GM21526 (cell line): ENCODE measurements at regions not wholly inside any gene's neighbourhood (a gene's known extent, or its start where the extent isn't known, plus 50 kb on each side); places are given as distances from the start of the nearest gene placed in this dataset.
"Not testable (repeated sequence)": the region's sequence is repeated elsewhere in the genome, so short reads cannot be mapped to it uniquely, and the experiment has no call there.

Experiments used
- ATAC-seq: cut with Tn5 transposase; IDR thresholded peaks from one replicate; pipeline ENCODE4 v1.9.1; 2021; ENCODE audit warnings: moderate library complexity; ENCODE audit not compliant: unreplicated experiment, low FRiP score

DNA sequence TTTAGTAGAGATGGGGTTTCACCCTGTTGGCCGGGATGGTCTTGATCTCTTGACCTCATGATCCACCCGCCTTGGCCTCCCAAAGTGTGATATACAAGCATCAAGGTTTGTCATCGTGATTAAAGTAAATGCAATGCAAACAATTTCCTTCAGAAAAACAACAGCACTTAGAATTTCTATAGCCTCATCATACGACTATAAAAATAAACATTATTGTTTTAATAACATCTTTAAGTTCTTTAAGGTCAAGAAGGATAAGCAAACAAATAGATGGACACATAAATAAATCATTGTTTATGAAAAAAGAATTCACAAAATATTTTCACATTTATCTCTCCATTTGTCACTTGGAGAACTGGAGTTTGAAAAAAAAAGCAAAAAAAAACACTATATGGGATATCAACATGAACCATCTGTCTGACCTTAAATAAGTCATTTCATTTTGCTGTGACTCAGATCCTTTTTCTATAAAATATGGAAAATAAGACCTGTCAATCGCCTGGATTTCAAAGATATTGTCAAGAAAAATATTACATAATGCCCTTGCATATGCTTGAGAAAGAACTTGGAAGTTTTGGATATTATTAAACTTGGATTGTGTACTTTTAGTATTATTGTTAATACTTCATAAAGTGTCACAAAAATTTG lies 642.0 kb upstream of the KCNMB2 start:
- ATAC-seq = no peak

DNA sequence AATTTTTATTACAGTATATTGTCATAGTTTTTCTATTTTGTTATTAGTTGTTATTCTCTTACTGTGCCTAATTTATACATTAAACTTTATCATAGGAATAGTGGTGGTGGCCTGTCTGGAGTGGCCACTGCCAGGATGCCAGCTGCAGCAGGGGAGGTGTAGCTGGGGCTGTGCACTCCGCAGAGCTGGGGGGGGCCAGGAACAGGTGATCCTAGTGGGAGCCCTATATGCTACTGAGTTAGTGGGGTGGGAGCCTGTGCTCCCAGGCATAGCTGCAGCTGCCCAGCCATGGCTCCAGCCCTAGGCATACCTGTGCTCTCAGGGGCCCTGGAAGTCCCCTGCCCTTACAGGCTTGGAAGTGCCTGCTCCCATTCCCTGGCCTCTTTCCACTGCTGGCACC lies 638.1 kb upstream of the KCNMB2 start:
- ATAC-seq = no peak

DNA sequence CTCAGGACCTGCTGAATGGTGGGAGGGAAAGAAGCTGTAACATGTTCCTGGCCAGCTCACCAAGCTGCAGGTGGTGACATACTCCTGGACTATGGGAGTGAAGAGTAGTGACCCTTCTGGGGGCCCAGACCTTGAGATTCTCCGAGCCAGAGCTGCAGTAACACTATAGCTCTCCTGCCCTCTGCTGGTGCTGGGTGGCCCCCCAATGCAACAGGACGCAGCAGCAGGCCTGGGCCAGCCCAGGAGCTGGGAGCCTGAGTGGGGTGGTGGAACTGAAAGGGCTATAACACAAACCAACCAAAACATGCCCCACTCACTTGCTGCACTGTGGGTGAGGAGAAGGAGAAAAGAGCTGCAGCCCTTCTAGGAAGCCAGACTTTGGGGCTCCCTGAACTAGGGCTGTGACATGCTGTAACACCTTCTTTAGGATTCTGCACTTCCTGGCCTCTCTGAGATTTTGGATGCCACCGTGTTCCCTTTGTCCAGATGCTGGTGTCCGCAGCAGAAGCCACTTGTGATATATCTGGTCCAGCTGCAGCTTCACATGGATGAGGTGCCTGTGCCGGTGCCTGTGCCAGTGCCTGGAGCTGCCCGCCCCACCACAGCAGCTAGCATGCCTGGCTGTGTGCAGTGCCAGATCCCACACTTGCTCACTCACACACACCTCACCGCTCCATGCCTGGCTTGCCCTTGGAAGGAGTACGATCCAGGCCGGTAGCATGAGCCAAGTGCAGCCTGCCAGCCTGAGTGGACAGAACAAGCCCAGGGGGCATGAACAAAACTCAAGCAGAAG lies 636.8 kb upstream of the KCNMB2 start:
- ATAC-seq = no peak

DNA sequence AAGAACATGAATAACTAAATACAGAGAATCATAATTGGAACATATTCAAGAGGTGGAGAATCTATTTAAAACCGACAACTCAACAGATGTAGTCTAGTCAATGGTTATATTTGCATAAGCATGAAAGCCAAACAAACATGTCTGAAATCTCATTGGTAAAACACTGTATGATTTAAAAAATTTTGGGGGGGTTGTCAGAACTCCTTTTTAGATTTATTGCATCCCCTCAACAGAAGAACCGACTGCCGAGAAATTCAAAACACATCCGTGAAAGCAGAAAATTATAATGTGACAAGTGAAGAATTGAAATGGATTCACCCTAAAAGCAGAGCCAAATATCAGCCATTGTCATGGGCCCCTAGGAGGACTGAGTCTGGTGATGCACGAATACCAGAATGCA lies 633.4 kb upstream of the KCNMB2 start:
- no peak for ATAC-seq

DNA sequence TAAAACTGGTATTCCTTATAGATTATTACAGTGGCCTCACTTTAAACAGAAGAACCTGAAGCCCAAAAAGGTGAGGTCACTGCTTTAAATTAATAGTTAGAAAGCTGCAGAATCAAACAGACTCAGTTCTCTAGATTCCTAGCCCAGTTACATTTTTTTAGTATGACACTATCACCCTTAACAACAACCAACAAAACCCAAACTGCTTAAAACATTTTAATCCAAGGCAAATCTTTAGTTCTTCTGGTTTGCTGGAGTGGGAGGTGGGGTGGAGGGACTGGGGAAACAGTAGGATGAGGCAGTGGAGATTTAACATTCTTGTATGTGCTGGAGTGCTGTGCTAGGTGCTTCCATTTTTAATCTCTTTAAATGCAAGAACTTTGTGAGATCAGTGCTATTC lies 631.6 kb upstream of the KCNMB2 start:
- ATAC-seq = no peak

DNA sequence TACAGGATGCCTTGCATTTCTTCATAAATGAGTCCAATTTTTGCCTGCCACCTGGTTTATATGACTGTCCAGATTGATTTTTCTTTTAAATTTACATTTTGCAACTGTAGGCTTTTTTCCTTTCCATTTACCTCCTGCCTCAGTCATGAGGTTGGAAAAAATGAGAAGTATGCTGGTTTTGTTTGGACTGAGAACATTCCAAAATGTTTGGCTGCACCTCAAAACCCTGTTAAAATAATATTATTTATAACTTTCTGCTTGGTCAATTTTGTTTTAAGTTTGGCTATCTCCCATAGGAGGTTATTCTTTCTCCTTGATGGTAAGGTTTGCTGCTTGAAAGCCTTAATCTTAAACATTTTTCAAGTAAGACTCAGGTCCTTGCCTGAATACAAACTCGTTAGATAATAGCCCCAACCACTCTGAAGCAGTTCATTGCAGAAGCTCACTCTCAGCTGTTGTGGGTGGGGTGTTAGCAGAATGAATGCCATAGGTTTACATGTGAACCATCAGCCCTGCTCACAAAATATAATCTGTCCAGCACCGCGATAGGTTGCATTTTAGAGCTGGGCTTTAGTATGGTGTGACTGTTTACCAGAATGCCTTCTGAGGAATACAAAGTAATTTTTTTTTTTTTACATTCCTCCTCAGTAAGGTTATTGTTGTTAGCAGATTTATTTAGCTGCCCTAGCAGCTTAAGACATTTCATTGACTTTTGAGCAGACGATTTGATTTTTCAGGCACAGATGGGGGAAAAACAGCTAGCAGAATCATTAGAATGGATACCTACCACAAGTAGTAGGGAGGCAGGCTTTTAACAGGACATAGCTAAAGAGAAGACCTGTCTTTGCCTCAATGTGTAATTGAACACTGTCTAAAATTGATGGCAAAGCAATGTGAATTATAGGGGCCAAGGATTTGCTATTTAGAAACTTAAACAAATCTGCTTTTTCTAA lies 630.8 kb upstream of the KCNMB2 start:
- ATAC-seq = no peak

DNA sequence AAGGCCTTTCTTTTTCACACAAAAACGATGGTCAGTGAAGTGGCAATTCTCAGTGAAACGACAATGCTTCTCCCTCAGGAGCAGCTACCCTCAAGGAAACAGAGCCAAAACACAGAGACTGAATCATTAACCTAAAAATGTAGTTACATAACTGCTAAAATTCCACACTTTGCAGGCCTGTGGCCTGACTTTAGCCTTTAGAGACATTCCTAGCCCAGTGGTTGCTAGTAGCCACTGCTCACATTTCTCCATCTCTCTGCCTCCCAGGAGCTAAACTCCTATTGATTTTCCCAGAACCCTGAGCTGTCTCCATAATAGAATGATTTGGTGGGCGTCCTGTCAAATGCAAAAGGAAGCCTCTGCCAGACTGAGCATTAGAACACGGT lies 630.1 kb upstream of the KCNMB2 start:
- no peak for ATAC-seq

DNA sequence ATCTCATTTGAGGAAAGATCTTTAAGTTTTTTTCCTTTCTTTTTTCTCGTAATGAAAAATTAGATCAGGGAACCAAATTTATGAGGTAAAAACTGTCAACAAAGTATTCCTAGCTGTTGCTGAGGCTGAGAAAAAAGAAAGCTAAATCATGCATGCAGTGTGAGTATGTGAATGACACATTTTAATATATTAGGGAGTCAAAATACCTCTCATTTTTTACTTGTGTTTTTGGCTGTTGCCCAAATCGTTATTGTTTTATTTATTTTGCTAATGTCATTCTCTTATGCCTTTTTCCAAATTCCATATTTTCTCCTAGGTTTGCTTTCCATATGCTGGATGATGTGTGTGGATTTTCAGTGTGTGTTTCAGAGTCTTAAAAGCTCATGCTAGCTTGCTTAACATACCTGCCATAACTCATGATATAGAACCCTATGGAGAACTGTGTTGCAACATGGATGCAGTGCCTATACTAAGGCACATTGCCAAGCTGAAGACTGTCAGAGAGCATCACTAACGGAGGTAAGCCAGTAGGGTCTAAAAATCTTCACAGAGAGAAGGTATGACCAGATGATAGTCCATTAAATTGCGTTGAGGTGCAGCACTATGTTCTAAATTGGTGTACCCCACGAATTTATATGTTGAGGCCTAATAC lies 629.5 kb upstream of the KCNMB2 start:
- no peak for ATAC-seq

DNA sequence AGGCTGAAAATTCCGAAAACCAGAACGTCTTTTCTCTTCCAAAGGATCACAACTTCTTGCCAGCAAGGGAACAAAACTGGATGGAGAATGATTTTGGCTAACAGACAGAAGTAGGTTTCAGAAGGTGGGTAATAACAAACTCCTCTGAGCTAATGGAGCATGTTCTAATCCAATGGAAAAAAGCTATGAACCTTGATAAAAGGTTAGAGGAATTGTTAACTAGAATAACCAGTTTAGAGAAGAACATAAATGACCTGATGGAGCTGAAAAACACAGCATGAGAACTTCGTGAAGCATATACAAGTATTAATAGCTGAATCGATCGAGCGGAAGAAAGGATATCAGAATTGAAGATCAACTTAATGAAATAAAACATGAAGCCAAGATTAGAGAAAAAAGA lies 626.7 kb upstream of the KCNMB2 start:
- not testable (repeated sequence) for ATAC-seq

DNA sequence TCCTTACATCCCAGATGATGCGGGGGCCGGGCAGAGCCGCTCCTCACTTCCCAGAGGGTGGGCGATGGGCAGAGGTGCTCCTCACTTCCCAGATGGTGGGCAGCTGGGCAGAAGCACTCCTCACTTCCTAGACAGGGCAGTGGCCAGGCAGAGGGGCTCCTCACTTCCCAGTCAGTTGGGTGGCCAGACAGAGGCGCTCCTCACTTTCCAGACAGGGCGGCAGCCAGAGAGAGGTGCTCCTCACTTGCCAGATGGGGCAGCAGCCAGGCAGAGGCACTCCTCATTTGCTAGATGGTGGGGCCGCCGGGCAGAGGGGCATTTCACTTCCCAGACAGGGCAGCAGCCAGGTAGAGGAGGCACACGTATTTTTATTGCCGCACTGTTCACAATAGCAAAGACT lies 622.0 kb upstream of the KCNMB2 start:
- no peak for ATAC-seq

DNA sequence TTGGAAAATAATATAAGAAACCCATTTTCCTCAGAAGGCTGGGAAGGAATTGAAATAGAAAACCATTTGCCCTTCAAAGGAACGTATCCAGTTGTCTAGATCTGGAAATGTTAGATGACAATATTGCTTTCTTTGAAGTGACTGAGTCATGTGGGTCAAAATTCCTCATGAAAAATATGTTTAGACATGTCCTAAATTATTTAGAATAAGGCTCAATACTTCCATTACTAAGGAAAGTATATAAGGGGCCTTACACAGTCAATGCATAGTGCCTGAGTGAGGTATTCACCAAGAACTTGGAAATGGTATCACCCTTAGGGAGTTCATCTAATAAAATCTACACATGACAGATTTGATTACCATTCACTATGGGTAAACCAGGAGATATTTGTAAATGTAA lies 619.8 kb upstream of the KCNMB2 start:
- no peak for ATAC-seq

DNA sequence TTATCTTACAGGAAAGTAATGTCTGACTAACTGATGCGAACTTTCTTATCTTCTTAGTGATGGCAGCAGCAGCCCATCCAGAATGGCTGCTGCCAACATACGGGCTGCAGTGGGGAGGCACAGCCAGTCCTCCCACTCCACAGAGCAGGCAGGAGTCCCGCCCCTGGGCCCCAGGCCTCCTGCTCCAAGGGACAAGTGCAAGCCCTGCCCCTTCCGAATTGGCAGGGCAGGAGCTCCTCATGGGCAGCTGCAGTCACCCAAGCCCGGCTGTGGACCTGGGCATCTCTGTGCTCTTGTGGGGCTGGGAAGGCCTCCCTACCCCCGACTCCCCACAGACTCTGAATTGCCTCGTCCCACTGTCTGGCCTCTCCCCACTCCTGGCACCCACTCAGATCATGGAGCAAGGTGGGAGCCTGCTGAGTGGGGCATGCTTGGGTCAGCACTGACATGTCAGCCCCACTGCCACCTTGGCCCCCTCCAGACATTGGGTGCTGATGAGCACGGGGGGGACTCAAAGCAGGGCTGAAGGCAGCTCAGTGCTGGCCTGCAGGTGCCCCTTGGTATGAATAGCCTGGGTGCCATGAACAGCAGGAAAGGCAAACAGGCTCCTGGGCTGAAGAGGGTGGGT lies 618.9 kb upstream of the KCNMB2 start:
- no peak for ATAC-seq

DNA sequence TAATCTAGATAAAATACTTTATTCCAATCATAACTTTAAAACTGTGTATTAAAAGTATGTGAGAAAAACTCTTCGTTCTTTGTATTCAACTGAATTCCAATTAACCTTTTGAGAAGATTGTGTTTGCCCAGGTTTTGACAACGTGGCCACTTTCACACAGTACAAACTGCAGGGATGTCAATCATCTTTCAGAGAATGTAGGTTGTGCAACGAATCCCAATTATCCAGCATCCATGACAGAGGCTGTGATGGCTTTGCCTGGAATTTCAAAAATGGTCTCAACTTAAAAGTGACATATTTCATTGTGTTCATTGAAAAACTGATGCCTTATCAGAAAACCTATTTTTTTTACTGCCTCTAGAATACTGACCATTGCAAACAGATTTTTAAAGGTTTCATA lies 615.1 kb upstream of the KCNMB2 start:
- no peak for ATAC-seq

DNA sequence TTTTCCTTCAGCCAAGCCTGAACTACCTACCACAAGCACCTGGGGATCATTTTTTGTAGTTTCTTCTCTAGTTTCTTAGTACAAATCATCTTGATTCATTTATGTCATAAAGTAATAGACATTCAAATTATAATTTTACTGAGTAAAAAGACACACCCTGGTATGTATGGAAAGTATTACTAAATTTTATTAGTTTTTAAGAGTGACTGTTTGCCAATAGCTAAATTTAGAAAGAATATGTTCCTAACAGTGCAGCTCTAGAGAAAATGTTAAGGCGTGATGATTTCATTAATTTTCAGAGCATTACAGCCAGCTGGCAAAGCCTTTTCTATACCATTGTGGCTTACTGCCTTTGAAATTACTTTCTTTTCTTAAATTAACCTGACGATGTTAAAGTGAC lies 612.0 kb upstream of the KCNMB2 start:
- no peak for ATAC-seq

DNA sequence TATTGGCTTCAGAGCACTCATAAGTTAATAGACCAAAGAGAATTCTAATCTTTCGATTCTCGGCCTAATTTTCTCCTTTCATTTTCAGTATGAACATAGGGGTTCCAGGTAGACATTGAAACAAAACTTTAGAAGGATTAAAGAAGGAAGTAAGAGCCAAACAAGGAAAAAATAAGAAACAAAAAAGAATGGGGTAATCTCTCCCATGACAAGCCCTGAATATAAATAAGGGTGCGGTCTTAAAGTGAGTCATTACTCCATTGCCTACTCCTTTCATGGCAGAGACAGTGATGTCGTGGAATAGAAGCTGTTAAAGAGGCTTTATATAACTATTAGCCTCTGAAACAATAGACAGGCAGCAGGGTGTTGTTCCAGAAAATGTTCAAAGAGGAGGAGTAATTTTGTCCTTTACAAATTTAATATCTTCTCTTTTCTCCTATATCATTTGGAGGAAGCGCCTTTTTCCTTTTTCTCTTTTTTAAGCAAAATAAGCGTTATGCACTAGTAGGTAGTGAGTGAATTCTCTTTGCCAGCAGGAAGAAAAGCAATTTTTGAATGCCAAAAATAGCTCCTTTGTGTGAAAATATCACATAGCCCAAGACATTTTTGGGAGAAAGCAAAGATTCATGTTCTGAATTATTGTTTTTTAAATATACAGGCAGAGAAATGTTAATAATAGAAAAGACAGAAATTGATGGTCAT lies 607.9 kb upstream of the KCNMB2 start:
- ATAC-seq = peak; percentile 80

DNA sequence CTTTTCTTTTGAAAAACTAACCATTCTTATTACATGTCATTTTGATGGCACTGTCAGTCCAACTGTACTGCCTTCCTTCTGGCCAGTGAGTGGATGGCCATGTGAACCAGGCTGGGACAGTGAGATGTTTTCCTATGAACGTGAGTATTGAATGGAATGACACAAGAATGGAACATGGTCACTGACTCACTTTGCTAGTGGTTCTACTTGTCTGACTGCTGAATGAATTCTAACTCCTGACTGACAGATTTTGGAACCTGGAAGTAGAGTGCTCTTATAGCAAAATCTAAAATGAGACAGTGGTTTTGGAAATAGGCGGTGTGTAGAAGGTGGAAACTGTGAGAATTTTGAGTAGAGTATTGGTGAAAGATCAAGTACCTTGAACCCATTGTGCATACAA lies 606.9 kb upstream of the KCNMB2 start:
- no peak for ATAC-seq

DNA sequence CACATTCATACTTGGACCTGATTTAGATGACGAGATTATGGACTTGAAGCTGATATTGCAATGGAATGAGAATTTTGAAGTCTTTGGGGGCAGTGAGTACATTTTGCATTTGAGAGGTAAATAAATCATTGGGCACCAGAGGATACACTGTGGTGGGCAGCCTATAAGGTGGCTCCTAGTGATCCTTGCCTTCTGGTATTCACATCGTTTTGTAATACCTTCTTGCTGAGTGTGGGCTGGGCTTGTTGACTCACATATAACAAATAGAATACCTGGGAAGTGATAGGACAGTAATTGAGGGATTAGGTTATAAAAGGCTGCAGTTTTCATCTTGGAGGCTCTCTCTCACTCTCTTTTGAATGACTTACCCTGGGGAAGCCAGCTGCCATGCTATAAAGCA lies 605.5 kb upstream of the KCNMB2 start:
- ATAC-seq = no peak

DNA sequence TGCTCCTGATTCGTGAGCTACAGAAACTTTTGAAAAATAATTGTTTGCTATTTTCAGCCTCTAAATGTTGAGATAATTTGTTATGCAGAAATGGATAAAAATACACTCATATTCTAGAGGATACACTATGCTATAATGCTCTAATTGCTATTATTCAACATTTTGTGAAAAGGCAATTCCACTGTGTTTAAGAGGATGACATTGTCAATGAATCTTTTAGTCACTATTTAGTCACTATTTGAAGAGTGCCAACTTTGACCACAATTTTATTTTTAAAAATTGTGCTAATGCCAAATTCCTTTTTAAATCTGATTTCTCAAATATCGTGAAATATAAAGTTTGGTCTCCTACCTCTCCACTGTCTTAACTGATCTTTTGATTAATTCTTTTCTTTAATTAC lies 604.9 kb upstream of the KCNMB2 start:
- ATAC-seq = no peak

DNA sequence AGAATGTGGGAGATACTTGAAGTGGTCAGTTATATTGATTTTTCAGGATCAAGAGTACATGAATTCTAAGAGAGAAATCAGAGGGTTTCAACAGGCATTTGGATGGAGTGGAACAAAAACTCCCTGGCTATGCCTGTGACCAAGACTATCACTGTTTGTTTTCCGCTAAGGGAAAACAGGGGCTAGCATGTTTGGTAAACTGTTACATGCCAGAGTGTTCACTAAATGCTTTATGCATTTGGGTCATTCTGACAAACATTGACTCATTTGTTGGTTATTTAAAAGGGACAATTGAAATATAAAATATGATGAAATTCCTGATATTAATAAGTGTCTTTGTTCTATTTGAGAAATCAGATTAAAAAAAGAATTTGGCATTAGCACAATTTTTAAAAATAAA lies 603.9 kb upstream of the KCNMB2 start:
- ATAC-seq = no peak
